OCI-LY7 (cell line): ENCODE measurements at regions not wholly inside any gene's neighbourhood (a gene's known extent, or its start where the extent isn't known, plus 50 kb on each side); places are given as distances from the start of the nearest gene placed in this dataset.

Experiments
- BruUV-seq: library from RNA; stranded (reverse); fragments of 400-500 nt; replicated peaks from 2 replicates; lab custom pipeline; 2021; lab: Mats Ljungman, UMichigan
- CTCF ChIA-PET: fragments of 300-600 bp; sonication (Branson Sonifier 250); formaldehyde crosslinking; loops from one replicate; lab custom pipeline; 2022; ENCODE audit warnings: antibody characterized with exemption; ENCODE audit not compliant: unreplicated experiment; lab: Charles Lee
- POLR2A ChIA-PET: fragments of 300-600 bp; sonication (Branson Sonifier 250); formaldehyde crosslinking; loops from one replicate; lab custom pipeline; 2022; ENCODE audit warnings: antibody characterized with exemption; lab: Charles Lee
- DNase-seq: peaks from one replicate; pipeline ENCODE4 v3.0.0-alpha.2; 2015; ENCODE audit warnings: low spot score
- H2AFZ ChIP-seq: fragments of 200-600 bp; sonication (generic), shearing (Covaris generic); 2 replicates; pipeline ENCODE4 v1.6.1; 2014; ENCODE audit warnings: mild to moderate bottlenecking, antibody characterized with exemption, low read length, moderate library complexity
- H3K27ac ChIP-seq: fragments of 200-600 bp; sonication (generic); 2 replicates; pipeline ENCODE4 v1.5.1; 2014; ENCODE audit warnings: mixed run types, low read depth, mild to moderate bottlenecking, moderate library complexity, low read length, inconsistent platforms; ENCODE audit not compliant: poor library complexity, severe bottlenecking
- H3K36me3 ChIP-seq: fragments of 200-600 bp; sonication (generic); 2 replicates; pipeline ENCODE4 v1.6.1; 2014; ENCODE audit warnings: mild to moderate bottlenecking, antibody characterized with exemption, low read length, moderate library complexity, mixed read lengths; ENCODE audit not compliant: insufficient read depth
- H3K4me1 ChIP-seq: fragments of 200-600 bp; sonication (generic); 2 replicates; pipeline ENCODE4 v1.5.1; 2014; ENCODE audit warnings: mild to moderate bottlenecking, low read length; ENCODE audit not compliant: insufficient read depth, poor library complexity, severe bottlenecking
- H3K4me2 ChIP-seq: fragments of 200-600 bp; sonication (generic); 2 replicates; pipeline ENCODE4 v1.6.1; 2014; ENCODE audit warnings: mild to moderate bottlenecking, low read length
- H3K4me3 ChIP-seq: fragments of 200-600 bp; sonication (generic); 2 replicates; pipeline ENCODE4 v1.5.1; 2014; ENCODE audit warnings: mild to moderate bottlenecking, low read depth, low read length; ENCODE audit not compliant: poor library complexity, severe bottlenecking
- H3K79me2 ChIP-seq: fragments of 200-600 bp; sonication (generic); 2 replicates; pipeline ENCODE4 v1.6.1; 2016; ENCODE audit warnings: low read depth, mild to moderate bottlenecking, low read length, moderate library complexity, mixed read lengths; ENCODE audit not compliant: insufficient read depth
- H3K9me2 ChIP-seq: fragments of 200-600 bp; sonication (generic); 2 replicates; pipeline ENCODE4 v1.6.1; 2016; ENCODE audit warnings: mild to moderate bottlenecking, low read length, mixed read lengths; ENCODE audit not compliant: insufficient read depth
- H3K9me3 ChIP-seq: fragments of 200-600 bp; sonication (generic); 2 replicates; pipeline ENCODE4 v1.6.1; 2014; ENCODE audit warnings: mild to moderate bottlenecking, mixed run types, low read length, mixed read lengths
- H4K20me1 ChIP-seq: fragments of 200-600 bp; sonication (generic); 2 replicates; pipeline ENCODE4 v1.6.1; 2014; ENCODE audit warnings: mild to moderate bottlenecking, antibody characterized with exemption, low read length, moderate library complexity, mixed read lengths; ENCODE audit not compliant: insufficient read depth
- CTCF ChIP-seq: fragments of 200-600 bp; sonication (generic); conservative IDR thresholded peaks from 2 replicates; pipeline ENCODE4 v1.5.1; 2014; ENCODE audit warnings: mild to moderate bottlenecking, antibody characterized with exemption, low read length, moderate library complexity, mixed read lengths
- EZH2phosphoT487 ChIP-seq: fragments of 200-600 bp; sonication (generic); IDR thresholded peaks from 2 replicates; pipeline ENCODE4 v1.6.1; 2018; ENCODE audit warnings: low read depth, borderline replicate concordance, mild to moderate bottlenecking, mixed run types, antibody characterized with exemption, low read length, moderate library complexity, mixed read lengths
- intact Hi-C: fragments of 100-400 bp; cut with micrococcal nuclease; formaldehyde crosslinking; loops from one replicate; pipeline ENCODE4 v1.10.0; 2022; ENCODE audit not compliant: unreplicated experiment

GRCh38 chr1:30405631-30406212, 317.7 kb downstream of the MATN1 start:
- intact Hi-C loops = loop anchor here (5.0 kb wide), 1 partner anchor 302 kb away; no protein-coding TSS in a partner anchor
- Histone ChIP-seq H3K4me1 (no peaks in the 10 kb centered on the region), H2AFZ (no peak overlapping the region), H3K9me2 (no peaks in the 10 kb centered on the region), H3K4me3 (no peak overlapping the region), H4K20me1 (no peaks in the 10 kb centered on the region), H3K79me2 (no peaks in the 10 kb centered on the region), H3K27ac (no peak overlapping the region), H3K4me2 (no peak overlapping the region), H3K9me3 (no peaks in the 10 kb centered on the region), H3K36me3 (no peaks in the 10 kb centered on the region)
- DNase-seq = no peak
- no TSS peak for BruUV-seq
- no peak for TF ChIP-seq EZH2phosphoT487
- no peak for TF ChIP-seq CTCF
- ChIA-PET CTCF (no interaction called here), POLR2A (no interaction called here)

GRCh38 chr1:30405081-30405480, 318.3 kb downstream of the MATN1 start:
- Histone ChIP-seq H4K20me1 (no peaks in the 10 kb centered on the region), H2AFZ (no peak overlapping the region), H3K79me2 (no peaks in the 10 kb centered on the region), H3K36me3 (no peaks in the 10 kb centered on the region), H3K4me3 (no peak overlapping the region), H3K27ac (no peak overlapping the region), H3K4me1 (no peaks in the 10 kb centered on the region), H3K4me2 (no peak overlapping the region), H3K9me3 (no peaks in the 10 kb centered on the region), H3K9me2 (no peaks in the 10 kb centered on the region)
- DNase-seq = no peak
- TF ChIP-seq CTCF (no peak), EZH2phosphoT487 (no peak)
- intact Hi-C loops = loop anchor here (5.0 kb wide), 1 partner anchor 302 kb away; no protein-coding TSS in a partner anchor
- no TSS peak for BruUV-seq
- CTCF ChIA-PET = no interaction called here
- POLR2A ChIA-PET = no interaction called here

- Histone ChIP-seq H3K4me3 (no peak overlapping the region), H2AFZ (no peak overlapping the region), H3K79me2 (no peaks in the 10 kb centered on the region), H3K9me3 (no peaks in the 10 kb centered on the region), H3K36me3 (no peaks in the 10 kb centered on the region), H3K4me1 (no peaks in the 10 kb centered on the region), H3K4me2 (no peak overlapping the region), H3K27ac (no peak overlapping the region), H3K9me2 (no peaks in the 10 kb centered on the region), H4K20me1 (no peaks in the 10 kb centered on the region)
- no peak for DNase-seq
- ChIA-PET CTCF (no interaction called here), POLR2A (no interaction called here)
- intact Hi-C loops = no loop called here
- TF ChIP-seq CTCF = no peak
- no peak for TF ChIP-seq EZH2phosphoT487
- no TSS peak for BruUV-seq
These were observed 319.0 kb downstream of the MATN1 start for GRCh38 chr1:30404341-30404740.
